GM19468 (cell line): ENCODE measurements at regions not wholly inside any gene's neighbourhood (a gene's known extent, or its start where the extent isn't known, plus 50 kb on each side); places are given as distances from the start of the nearest gene placed in this dataset.

ENCODE experiments used
- ATAC-seq: cut with Tn5 transposase; IDR thresholded peaks from one replicate; pipeline ENCODE4 v1.9.1; 2021; ENCODE audit warnings: mild to moderate bottlenecking, moderate library complexity, moderate number of reproducible peaks; ENCODE audit not compliant: unreplicated experiment; ENCODE audit errors: extremely low read depth

GRCh38 chr1:209473025-209473424, 110.5 kb upstream of the CAMK1G start:
- no peak for ATAC-seq

DNA sequence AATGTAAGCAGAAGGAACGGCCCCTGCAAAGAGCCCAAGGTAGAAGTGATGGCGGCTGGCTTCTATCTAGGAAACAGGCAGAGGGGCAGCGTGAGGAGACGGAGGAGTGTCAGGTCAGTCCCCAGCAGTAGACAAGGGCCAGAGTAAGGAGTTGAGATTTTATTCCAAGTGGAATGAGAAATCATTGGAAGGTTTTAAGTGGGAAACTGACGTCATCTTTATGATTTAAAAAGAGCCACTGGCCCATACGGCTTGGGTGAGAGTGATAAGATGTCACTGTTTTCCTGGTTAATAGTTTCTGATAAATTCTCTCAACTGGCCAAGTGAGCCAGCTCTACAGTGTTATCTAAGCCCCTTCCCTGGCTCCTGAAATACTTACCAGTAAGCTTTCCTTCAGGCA, 103.2 kb upstream of the CAMK1G start:
- ATAC-seq, result no peak

DNA sequence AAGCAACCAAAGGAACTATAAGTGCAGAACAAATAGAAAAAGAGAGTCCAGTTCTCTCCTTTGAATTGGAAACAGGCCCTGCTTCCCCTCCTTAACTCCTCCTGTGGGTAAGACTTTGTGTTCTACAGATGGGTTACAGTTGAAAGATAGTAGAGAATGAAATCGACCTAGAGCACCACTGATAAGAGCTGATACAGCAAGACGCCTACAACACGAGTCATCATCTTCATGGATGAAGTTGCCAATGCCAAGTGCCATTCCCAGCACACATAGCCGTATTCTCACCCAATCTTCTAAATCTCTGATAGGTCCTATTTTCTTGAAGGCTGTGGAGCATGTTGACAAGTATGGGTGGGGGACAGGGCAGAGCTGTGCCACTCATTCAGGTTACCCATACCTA, 99.8 kb upstream of the CAMK1G start:
- ATAC-seq, result no peak

DNA sequence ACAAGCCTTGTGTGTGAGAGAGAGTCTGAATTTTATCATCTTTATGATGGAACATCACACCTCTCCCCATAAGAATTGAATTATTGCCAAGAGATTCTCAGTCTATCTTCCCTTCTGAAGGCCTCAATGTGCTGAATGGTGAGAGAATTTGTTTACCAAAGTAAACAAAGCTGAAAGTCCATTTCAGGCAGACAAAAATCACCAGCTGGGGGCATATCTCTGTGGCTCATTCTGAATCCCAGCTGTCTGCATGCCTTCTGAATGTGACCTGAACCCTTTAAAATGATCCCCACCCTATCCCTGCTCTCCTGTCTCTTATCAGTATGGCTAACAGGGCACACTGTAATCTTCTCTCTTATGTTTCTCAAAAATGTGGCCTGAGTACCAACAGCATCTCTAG, 99.1 kb upstream of the CAMK1G start:
- ATAC-seq, result no peak

DNA sequence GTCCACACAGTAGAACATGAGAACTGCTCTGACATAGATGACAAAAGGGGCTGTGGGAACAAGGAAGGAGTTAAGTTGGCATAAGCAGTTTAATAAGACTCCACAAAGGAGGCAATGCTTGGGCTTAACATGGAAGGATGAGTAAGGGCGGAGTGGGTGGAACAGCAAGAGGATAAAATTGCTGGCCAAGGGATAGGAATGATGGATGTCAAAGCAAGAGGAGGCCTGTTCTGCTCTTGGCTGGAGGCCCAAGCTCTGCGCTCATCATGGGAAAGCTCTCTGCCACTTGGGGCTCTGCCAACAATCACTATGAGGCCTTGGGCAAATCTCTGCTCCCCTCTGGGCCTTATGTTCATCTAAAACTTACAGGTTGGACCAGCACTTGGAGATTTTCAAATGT, 98.3 kb upstream of the CAMK1G start:
- no peak for ATAC-seq

- ATAC-seq, result no peak
Measured at GRCh38 chr1:209485751-209486150, 97.8 kb upstream of the CAMK1G start.

DNA sequence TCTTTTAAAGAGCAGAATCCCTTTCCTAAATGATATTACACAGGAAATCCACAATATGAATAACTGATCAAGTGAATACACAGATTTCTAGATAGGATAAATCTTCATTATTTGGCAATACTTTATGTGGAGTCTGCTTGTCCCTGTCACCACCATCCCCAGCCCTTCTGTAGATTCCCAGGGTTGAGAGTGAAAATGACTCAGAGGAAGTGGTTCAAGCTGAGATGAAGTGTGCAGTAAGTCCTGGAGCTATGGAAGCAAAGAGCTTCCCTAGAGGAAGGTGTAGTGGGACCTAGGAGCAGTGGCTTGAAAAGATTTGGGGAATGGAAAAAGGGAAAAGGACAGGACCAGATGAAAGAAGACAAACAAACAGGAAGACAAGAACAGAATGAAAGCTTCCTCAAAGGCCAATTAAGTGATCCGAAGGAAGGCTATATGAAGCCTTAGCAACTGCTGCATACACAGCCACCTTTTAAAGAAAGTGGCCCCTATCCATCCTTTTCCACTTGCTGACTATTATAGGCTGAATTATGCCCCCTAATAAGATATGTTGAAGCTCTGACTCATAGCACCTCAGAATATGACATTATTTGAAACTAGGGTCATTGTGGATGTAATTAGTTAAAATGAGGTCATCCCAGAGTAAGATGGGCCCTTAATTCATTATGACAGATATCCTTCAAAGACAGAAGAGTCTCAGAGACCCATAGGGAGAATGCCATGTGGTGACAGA, 96.5 kb upstream of the CAMK1G start:
- ATAC-seq, result no peak

GRCh38 chr1:209490013-209490412, 93.5 kb upstream of the CAMK1G start:
- ATAC-seq, result no peak

DNA sequence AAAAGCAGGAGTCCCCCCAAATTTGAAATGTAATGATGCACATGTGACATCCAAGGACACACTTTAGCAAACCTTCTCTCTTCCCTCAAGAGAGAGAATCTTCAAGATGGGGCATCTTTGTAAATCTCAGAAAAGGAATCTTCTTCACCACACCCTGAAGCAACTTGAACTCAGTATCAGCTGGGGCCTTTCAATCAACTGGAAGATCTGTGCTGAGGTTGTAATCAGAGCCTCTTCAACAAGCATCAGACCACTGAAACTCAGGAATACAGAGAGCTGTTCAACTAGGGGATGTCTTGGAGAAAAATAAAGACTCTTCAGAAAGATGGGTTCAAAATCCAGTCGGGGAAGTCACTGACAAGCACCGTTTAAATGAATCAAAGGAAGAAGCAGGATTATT, 92.5 kb upstream of the CAMK1G start:
- no peak for ATAC-seq

DNA sequence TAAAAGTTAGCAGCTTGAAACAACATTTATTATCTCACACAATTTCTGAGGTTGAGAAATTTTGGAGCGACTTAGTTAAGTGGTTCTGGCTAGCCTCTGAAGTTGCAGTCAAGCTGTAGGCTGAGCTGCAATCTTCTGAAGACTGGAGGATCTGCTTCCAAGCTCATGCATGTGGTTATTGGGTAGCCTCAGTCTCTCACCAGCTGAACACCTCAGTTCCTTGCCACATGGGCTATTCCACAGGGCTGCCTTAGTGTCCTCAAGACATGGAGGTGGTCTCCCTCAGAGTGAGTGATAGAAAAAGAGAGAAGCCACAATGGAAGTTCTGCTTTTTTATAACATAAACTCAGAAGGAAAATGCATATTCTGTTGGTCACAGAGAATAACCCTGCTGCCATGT, 92.0 kb upstream of the CAMK1G start:
- ATAC-seq, result no peak

- ATAC-seq, result no peak
Measured at GRCh38 chr1:209491897-209492296, 91.6 kb upstream of the CAMK1G start.

- ATAC-seq, result no peak
Measured at GRCh38 chr1:209493559-209493958, 90.0 kb upstream of the CAMK1G start.

DNA sequence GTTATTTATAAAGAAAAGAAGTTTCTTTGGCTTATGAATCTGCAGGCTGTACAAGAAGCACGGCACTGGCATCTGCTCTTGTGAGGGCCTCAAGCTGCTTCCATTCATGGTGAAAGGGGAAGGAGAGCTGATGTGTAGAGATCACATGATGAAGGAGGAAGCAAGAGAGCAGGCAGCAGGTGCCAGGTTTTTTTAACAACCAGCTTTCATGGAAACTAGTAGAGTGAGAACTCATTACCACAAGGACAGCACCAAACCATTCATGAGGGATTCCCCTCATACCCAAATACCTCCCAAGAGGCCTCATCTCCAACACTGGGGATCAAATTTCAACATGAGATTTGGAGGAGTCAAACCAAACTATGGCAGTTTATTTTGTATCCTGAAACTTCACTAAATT, 85.8 kb upstream of the CAMK1G start:
- no peak for ATAC-seq

DNA sequence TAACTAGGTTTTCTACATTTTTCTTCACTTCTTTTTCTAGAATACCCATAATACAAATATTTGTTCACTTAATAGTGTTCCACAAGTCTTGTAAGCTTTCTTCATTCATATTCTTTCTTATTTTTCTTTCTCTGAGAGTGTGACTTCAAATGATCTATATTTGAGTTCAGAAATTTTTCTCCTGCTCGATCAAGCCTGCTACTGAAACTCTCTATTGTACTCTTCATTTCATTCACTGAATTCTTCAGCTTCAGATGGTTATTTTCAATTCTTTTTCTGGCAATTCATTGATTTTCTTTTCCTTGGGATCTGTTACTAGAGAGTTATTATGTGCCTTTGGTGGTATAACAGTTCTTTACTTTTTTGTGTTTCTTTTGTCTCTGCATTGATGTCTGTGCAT, 82.5 kb upstream of the CAMK1G start:
- ATAC-seq, result no peak

DNA sequence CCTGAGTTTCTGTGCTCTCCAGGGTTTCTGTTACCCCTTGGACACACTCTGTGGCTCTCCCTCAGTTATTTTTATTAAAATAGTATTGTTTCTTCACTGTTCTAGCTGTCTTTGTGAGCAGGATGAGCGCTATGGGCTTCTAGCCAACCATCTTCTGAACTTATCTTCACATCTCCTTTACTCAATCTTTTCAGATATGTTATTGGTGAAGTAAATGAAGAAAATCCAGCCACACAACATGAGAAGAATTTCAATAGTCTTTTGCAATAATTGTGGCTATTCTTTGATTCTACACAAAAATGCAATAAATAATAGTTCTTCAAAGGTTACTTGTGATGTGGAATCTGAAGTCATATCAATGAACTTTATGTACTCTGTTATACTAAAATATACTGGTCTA, 80.3 kb upstream of the CAMK1G start:
- no peak for ATAC-seq

DNA sequence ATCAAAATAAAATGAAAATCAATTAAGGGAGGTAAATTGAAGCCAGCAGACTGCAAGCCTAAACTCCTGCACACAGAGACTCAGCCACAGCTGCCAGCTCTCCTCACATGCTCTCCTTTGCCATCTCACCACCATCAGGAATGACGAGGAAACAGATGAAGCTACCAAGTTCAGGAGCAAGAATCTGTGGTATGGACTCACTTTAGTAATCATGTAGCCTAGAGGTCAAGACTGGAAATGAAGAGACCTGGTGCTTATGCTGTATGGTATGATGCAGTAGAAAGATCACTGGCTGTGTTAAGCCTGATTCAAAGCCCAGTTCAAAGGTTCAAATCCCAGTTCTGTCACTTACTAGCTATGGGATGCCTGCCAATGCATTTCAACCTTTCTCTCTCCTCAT, 78.9 kb upstream of the CAMK1G start:
- no peak for ATAC-seq

DNA sequence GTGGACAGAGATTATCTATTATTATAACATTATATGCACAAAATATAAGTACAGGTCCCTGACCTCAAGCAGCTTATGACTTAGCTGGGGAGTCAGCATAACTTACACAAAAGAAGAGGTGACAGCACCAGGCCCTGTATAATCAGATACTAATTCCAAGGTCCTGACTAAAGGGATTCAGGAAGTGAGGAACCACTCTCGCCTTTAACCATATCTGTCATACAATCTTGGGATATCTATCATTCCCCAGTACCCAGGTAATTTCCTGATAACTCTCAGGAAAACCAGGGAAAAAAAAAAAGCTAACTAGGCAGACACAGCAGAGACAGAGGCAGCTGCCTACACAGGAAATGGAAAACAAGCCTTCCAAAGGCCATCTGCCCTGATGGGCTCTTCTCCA, 78.5 kb upstream of the CAMK1G start:
- ATAC-seq, result no peak

- no peak for ATAC-seq
Measured at GRCh38 chr1:209506101-209506500, 77.4 kb upstream of the CAMK1G start.

DNA sequence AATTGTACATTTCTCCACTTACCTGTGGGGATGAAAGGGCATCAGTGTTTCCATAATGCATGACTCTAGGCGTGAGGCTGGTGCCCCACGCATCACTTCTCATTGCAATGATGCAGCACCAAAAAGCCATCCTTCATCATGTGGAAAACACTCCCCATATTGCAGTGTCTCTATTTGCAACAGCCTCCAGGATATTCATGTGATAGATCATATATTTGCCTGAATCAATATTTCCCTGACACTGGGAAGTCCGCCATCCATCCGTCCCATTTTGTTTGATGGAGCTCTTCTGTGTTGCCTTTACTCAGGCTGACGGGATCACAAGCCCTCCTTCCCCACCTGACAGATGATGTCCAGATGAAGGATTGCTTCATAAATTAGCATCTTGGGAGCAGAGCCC, 74.5 kb upstream of the CAMK1G start:
- no peak for ATAC-seq

DNA sequence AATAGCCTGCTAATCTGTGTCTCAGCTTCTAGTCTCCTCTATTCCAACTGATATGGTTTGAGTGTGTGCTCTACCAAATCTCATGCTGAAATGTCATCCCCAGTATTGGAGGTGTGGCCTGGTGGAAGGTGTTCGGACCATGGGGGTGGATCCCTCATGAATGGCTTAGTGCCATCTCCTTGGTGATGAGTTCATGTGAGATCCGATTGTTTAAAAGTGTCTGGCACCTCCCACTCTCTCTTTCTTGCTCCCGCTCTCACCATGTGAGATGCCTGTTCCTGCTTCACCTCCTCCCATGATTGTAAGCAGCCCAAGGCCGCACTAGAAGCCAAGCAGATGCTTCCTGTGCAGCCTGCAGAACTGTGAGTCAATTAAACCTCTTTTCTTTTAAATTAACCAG, 73.5 kb upstream of the CAMK1G start:
- no peak for ATAC-seq

- no peak for ATAC-seq
Measured at GRCh38 chr1:209511169-209511568, 72.3 kb upstream of the CAMK1G start.

- ATAC-seq, result no peak
Measured at GRCh38 chr1:209512821-209513220, 70.7 kb upstream of the CAMK1G start.

DNA sequence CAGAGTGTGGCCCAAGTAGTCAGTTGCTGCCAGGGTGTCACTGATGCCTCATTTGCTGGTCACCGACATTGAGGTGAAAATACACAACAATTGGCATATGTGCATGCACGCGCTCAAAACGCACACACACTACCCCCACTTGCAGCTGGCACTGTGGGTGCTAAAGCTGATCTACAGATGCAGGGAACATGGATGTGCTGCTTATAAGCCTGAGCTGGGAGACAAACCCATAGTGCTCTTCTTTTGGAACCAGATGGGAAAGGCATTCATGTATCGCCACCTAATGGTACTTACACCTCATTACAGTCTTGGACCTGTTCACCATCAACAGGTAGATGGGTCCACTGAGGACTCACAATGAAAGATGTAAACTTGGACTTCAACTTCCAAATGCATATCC, 70.3 kb upstream of the CAMK1G start:
- no peak for ATAC-seq
